GM12891 (cell line): ENCODE measurements at regions not wholly inside any gene's neighbourhood (a gene's known extent, or its start where the extent isn't known, plus 50 kb on each side); places are given as distances from the start of the nearest gene placed in this dataset.

Source experiments
- PAX5 ChIP-seq: IDR thresholded peaks from 2 replicates; pipeline ENCODE4 v1.6.1; 2011; ENCODE audit warnings: low read length, moderate library complexity, mild to moderate bottlenecking; ENCODE audit not compliant: insufficient read depth, severe bottlenecking
- POLR2A ChIP-seq: IDR thresholded peaks from 2 replicates; pipeline ENCODE4 v1.6.1; 2011; ENCODE audit warnings: low read depth, low read length, control low read depth
- POLR2AphosphoS5 ChIP-seq: IDR thresholded peaks from 2 replicates; pipeline ENCODE4 v1.6.1; 2011; ENCODE audit warnings: low read depth, low read length, control low read depth
- POU2F2 ChIP-seq: IDR thresholded peaks from 2 replicates; pipeline ENCODE4 v1.6.1; 2011; ENCODE audit warnings: low read depth, mild to moderate bottlenecking, control low read depth, low read length, moderate library complexity
- SPI1 ChIP-seq: IDR thresholded peaks from 2 replicates; pipeline ENCODE4 v1.6.1; 2011; ENCODE audit warnings: low read depth, low read length, control low read depth
- TAF1 ChIP-seq: IDR thresholded peaks from 2 replicates; pipeline ENCODE4 v1.6.1; 2011; ENCODE audit warnings: low read depth, low read length, control low read depth

DNA sequence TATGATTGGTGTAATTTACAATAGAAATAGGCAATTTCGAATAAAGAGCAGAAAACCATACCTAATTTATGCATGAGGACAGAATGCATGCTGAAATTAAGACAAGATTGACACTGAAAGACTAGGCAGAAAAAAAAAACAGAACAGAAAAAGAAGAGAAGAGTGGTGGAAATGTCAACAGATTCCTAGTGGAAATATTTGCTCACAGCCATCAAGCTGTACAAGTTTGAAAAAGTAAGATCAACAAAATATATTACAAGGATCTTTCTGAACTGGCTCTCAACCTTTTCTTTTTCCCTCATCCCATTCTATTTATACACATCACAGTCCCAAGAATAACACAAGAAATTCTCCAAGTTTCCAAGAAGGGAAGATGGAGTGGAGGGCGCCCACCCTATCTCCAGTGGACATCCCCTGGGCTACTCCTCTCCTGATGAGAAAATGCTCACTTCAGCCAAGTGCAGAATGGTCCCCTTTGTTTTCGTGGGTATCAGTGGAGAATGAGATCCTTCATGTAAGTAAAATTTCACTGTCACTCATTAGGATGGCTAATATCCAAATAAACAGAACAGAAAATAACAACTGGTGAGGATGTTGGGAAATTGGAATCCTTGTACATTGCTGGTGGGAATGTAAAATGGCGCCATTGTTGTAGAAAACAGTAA lies 51.0 kb upstream of the ZNF532 start:
- TF ChIP-seq POLR2AphosphoS5 (no peak), POLR2A (no peak), TAF1 (no peak), POU2F2 (no peak), SPI1 (no peak), PAX5 (no peak)
